GM23338 (cell line): ENCODE measurements at regions not wholly inside any gene's neighbourhood (a gene's known extent, or its start where the extent isn't known, plus 50 kb on each side); places are given as distances from the start of the nearest gene placed in this dataset.

Experiments
- ATAC-seq: fragments of 200-7000 bp; cut with Tn5 transposase; 3 replicates; pipeline ENCODE4 v1.9.1; 2020
- DNase-seq: peaks from one replicate; pipeline ENCODE4 v3.0.0-alpha.2; 2015; ENCODE audit warnings: low spot score
- H2AFZ ChIP-seq: fragments of 200-600 bp; sonication (generic); 2 replicates; pipeline ENCODE4 v1.8.0; 2016; ENCODE audit warnings: antibody characterized with exemption, mild to moderate bottlenecking, moderate library complexity
- H3F3A ChIP-seq: fragments of 200-600 bp; sonication (generic); replicated peaks from 2 replicates; pipeline ENCODE4 v1.8.0; 2017; ENCODE audit warnings: antibody characterized with exemption, mixed run types, low read depth
- H3K27ac ChIP-seq: fragments of 200-600 bp; sonication (generic); 2 replicates; pipeline ENCODE4 v1.6.1; 2016; ENCODE audit warnings: low read depth
- H3K27me3 ChIP-seq: fragments of 200-600 bp; sonication (generic); 2 replicates; pipeline ENCODE4 v1.8.0; 2016; ENCODE audit warnings: mild to moderate bottlenecking, mixed run types, moderate library complexity; ENCODE audit not compliant: insufficient read depth
- H3K36me3 ChIP-seq: fragments of 200-600 bp; sonication (generic); 2 replicates; pipeline ENCODE4 v1.8.0; 2016; ENCODE audit warnings: mild to moderate bottlenecking; ENCODE audit not compliant: insufficient read depth
- H3K4me1 ChIP-seq: fragments of 200-600 bp; sonication (generic); 2 replicates; pipeline ENCODE4 v1.8.0; 2016; ENCODE audit warnings: mild to moderate bottlenecking, moderate library complexity; ENCODE audit not compliant: insufficient read depth
- H3K4me2 ChIP-seq: fragments of 200-600 bp; sonication (generic); 2 replicates; pipeline ENCODE4 v1.7.1; 2017; ENCODE audit warnings: mixed run types
- H3K4me3 ChIP-seq: fragments of 200-600 bp; sonication (generic); 2 replicates; pipeline ENCODE4 v1.6.1; 2016; ENCODE audit warnings: mixed run types
- H3K79me2 ChIP-seq: fragments of 200-600 bp; sonication (generic); replicated peaks from 2 replicates; pipeline ENCODE4 v1.8.0; 2017; ENCODE audit warnings: mild to moderate bottlenecking; ENCODE audit not compliant: insufficient read depth
- H3K9me2 ChIP-seq: fragments of 200-600 bp; sonication (generic); 2 replicates; pipeline ENCODE4 v1.8.0; 2017; ENCODE audit not compliant: insufficient read depth
- H4K20me1 ChIP-seq: fragments of 200-600 bp; sonication (generic); replicated peaks from 2 replicates; pipeline ENCODE4 v1.8.0; 2017; ENCODE audit warnings: mild to moderate bottlenecking; ENCODE audit not compliant: insufficient read depth
- H3K27ac Mint-ChIP-seq: 2 replicates; pipeline ENCODE4 v1.8.0; 2020; ENCODE audit warnings: inconsistent platforms, mild to moderate bottlenecking, moderate library complexity, mixed read lengths
- H3K27me3 Mint-ChIP-seq: 3 replicates; pipeline ENCODE4 v1.8.0; 2022; ENCODE audit warnings: low read depth, mild to moderate bottlenecking, moderate library complexity, mixed read lengths, inconsistent platforms; ENCODE audit not compliant: insufficient read depth, poor library complexity
- H3K36me3 Mint-ChIP-seq: 3 replicates; pipeline ENCODE4 v1.8.0; 2021; ENCODE audit warnings: low read depth, mild to moderate bottlenecking, inconsistent platforms, moderate library complexity, mixed read lengths
- H3K4me1 Mint-ChIP-seq: 3 replicates; pipeline ENCODE4 v1.8.0; 2020; ENCODE audit warnings: mild to moderate bottlenecking, inconsistent platforms, mixed read lengths
- H3K4me3 Mint-ChIP-seq: 3 replicates; pipeline ENCODE4 v1.8.0; 2021; ENCODE audit warnings: moderate library complexity, mild to moderate bottlenecking, inconsistent platforms, mixed read lengths
- H3K9me3 Mint-ChIP-seq: 3 replicates; pipeline ENCODE4 v1.8.0; 2020; ENCODE audit warnings: moderate library complexity, mild to moderate bottlenecking, inconsistent platforms, mixed read lengths
- CREB1 ChIP-seq: fragments of 250-450 bp; sonication (Bioruptor Pico); IDR thresholded peaks from 2 replicates; pipeline ENCODE4 v1.5.0; 2020; ENCODE audit warnings: low read depth, mild to moderate bottlenecking, moderate library complexity
- ETS1 ChIP-seq: IDR thresholded peaks from 2 replicates; pipeline ENCODE4 v1.6.1; 2016; ENCODE audit warnings: antibody characterized with exemption
- EZH2 ChIP-seq: fragments of 200-600 bp; sonication (generic); IDR thresholded peaks from one replicate; pipeline ENCODE4 v1.8.0; 2017; ENCODE audit warnings: antibody characterized with exemption, mild to moderate bottlenecking, low read depth; ENCODE audit not compliant: unreplicated experiment
- JUNB ChIP-seq: IDR thresholded peaks from one replicate; pipeline ENCODE4 v1.6.1; 2016; ENCODE audit warnings: antibody characterized with exemption; ENCODE audit not compliant: unreplicated experiment
- NANOG ChIP-seq: IDR thresholded peaks from 2 replicates; pipeline ENCODE4 v1.6.1; 2016; ENCODE audit warnings: antibody characterized with exemption, borderline replicate concordance
- POLR2AphosphoS5 ChIP-seq: IDR thresholded peaks from 2 replicates; pipeline ENCODE4 v1.6.1; 2016; ENCODE audit warnings: antibody characterized with exemption, low read depth
- STAT1 ChIP-seq: IDR thresholded peaks from one replicate; pipeline ENCODE4 v1.6.1; 2016; ENCODE audit warnings: antibody characterized with exemption; ENCODE audit not compliant: unreplicated experiment
- ZNF114 ChIP-seq: fragments of 250-450 bp; sonication (Bioruptor Pico); IDR thresholded peaks from 2 replicates; pipeline ENCODE4 v1.5.0; 2020; ENCODE audit warnings: mild to moderate bottlenecking, moderate library complexity
- ZNF331 ChIP-seq: fragments of 250-450 bp; sonication (Bioruptor Pico); IDR thresholded peaks from 2 replicates; pipeline ENCODE4 v1.5.0; 2020; ENCODE audit warnings: low read depth, mild to moderate bottlenecking, moderate library complexity
- ZNF462 ChIP-seq: fragments of 250-450 bp; sonication (Bioruptor Pico); IDR thresholded peaks from 2 replicates; pipeline ENCODE4 v1.5.0; 2020; ENCODE audit warnings: mild to moderate bottlenecking, moderate library complexity
- TF ChIP-seq, protein P1 (sequence below), 2 experiments: fragments of 200-600 bp in 1 of 2; sonication (generic) in 1 of 2; conservative IDR thresholded peaks; 2 replicates each; pipeline versions ENCODE4 v1.5.1 to v1.6.1; 2016 to 2017; ENCODE audit warnings: antibody characterized with exemption in 2 of 2, low read depth in 2 of 2, mild to moderate bottlenecking in 2 of 2, moderate library complexity in 1 of 2

DNA sequence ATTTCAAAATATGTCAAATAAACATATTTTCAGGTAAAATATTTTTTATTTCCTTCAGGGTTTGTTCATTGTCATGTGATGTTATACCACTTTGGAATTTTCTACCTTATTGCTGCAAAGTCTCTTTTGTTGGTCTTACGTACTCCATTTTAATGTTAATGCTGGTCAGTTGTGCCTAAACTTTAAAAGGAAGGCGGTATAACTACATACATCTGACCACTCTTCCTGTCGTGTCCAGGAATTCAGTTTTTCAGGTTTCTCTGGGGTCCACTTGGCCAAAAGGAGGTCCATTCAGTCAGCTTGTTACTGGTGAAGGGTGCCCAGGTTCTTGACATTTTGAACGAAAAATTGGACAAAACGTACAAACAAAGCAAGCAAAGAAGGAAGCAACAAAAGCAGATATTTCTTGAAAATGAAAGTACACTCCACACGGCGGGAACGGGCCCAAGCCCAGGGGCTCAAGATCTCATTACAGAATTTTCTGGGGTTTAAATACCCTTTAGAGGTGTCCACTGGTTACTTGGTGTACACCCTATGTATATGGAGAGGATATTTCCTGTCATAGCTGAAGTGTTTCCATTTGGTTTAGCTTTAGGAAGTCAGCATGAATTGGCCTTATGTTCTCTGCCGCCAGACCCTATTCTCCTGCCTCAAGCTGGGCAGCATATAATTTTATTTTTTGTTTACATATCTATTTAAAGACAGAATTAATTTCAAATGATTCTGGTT is 471.7 kb upstream of the CDH7 start:
- Histone ChIP-seq H3K4me2 (peak overlapping the region; percentile 66), H3K27ac (no peak overlapping the region), H3K36me3 (no peaks in the 10 kb centered on the region), H3K4me3 (no peak overlapping the region), H4K20me1 (no peaks in the 10 kb centered on the region), H3K9me2 (no peaks in the 10 kb centered on the region), H3K27me3 (no peaks in the 10 kb centered on the region), H3K79me2 (no peaks in the 10 kb centered on the region), H3F3A (no peaks in the 10 kb centered on the region), H3K4me1 (peaks cover 21% of the 10 kb centered on the region), H2AFZ (no peak overlapping the region)
- Mint-ChIP-seq H3K4me1 (peaks cover 17% of the 10 kb centered on the region), H3K4me3 (no peak overlapping the region), H3K27me3 (no peaks in the 10 kb centered on the region), H3K36me3 (peaks cover 6% of the 10 kb centered on the region; the same call in 2 of the 3 replicates), H3K27ac (peak overlapping the region; percentile 41; the same call in 1 of the 2 replicates), H3K9me3 (peaks cover 11% of the 10 kb centered on the region; the same call in 2 of the 3 replicates)
- TF ChIP-seq ZNF114 (CRISPR knock-in tag): no peak
- TF ChIP-seq EZH2: no peak
- TF ChIP-seq ZNF462: no peak
- TF ChIP-seq JUNB: no peak
- TF ChIP-seq STAT1: no peak
- no peak for TF ChIP-seq ETS1
- TF ChIP-seq, protein P1, sequence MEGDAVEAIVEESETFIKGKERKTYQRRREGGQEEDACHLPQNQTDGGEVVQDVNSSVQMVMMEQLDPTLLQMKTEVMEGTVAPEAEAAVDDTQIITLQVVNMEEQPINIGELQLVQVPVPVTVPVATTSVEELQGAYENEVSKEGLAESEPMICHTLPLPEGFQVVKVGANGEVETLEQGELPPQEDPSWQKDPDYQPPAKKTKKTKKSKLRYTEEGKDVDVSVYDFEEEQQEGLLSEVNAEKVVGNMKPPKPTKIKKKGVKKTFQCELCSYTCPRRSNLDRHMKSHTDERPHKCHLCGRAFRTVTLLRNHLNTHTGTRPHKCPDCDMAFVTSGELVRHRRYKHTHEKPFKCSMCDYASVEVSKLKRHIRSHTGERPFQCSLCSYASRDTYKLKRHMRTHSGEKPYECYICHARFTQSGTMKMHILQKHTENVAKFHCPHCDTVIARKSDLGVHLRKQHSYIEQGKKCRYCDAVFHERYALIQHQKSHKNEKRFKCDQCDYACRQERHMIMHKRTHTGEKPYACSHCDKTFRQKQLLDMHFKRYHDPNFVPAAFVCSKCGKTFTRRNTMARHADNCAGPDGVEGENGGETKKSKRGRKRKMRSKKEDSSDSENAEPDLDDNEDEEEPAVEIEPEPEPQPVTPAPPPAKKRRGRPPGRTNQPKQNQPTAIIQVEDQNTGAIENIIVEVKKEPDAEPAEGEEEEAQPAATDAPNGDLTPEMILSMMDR (conservative IDR thresholded peaks at IDR 0.05; ENCODE audit: low read depth in 2 of 2): no peak
- no peak for TF ChIP-seq ZNF331 (CRISPR knock-in tag)
- no peak for TF ChIP-seq POLR2AphosphoS5
- no peak for TF ChIP-seq NANOG
- TF ChIP-seq CREB1 (CRISPR knock-in tag): no peak
- ATAC-seq: no peak
- DNase-seq: no peak
